ENCODE measurements at regions not wholly inside any gene's neighbourhood (a gene's known extent, or its start where the extent isn't known, plus 50 kb on each side); places are given as distances from the start of the nearest gene placed in this dataset.

DNA sequence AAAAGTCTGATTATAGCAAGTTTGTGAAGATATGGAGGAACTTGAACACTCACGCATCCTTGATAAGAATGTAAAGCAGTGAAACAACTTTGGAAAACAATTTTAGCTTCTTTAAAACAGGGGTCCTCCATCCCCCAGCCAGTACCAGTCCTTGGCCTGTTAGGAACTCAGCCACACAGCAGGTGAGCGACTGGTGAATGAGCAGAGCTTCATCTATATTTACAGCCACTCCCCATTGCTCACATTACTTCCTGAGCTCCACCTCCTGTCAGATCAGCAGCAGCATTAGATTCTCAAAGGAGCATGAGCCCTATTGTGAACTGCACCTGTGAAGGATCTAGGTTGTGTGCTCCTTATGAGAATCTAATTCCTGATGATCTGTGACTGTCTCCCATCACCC, 530.3 kb upstream of the PRKX start:
- ChIA-PET POLR2A (no interaction called here), CTCF (no interaction called here)
- DNase-seq (ENCODE audit: low read depth in 1 of 2, low spot score in 1 of 2) (no peak), ATAC-seq (no peak), FAIRE-seq (no peak)
- Histone ChIP-seq H3K4me3 (no peak overlapping the region), H3K9me3 (no peaks in the 10 kb centered on the region), H3K27ac (no peak overlapping the region), H3K4me2 (no peak overlapping the region), H3K4me1 (no peaks in the 10 kb centered on the region)
- TF ChIP-seq ZNF302 (CRISPR knock-in tag; IDR thresholded peaks at IDR 0.05): no peak
- no peak for TF ChIP-seq POLR2AphosphoS2 (conservative IDR thresholded peaks at IDR 0.05; ENCODE audit: low read length)
- TF ChIP-seq JUN (IDR thresholded peaks at IDR 0.05): no peak
- no peak for TF ChIP-seq RARB (CRISPR knock-in tag; IDR thresholded peaks at IDR 0.05)
- TF ChIP-seq TFCP2L1 (CRISPR knock-in tag; IDR thresholded peaks at IDR 0.05): no peak
- no peak for TF ChIP-seq TP53 (CRISPR knock-in tag; IDR thresholded peaks at IDR 0.05)
- no peak for TF ChIP-seq HEYL (CRISPR knock-in tag; IDR thresholded peaks at IDR 0.05)
- no peak for TF ChIP-seq E2F6 (IDR thresholded peaks at IDR 0.05; ENCODE audit: borderline replicate concordance, low read depth)
- 0% methylated on average over 2 of the region's 2 CpGs for WGBS (ENCODE audit: missing lambda C conversion rate)

GRCh38 chrX:4240541-4241194, 527.2 kb upstream of the PRKX start:
- Histone ChIP-seq H3K4me1 (no peaks in the 10 kb centered on the region), H3K9me3 (no peaks in the 10 kb centered on the region), H3K4me3 (no peak overlapping the region), H3K4me2 (no peak overlapping the region), H3K27ac (no peak overlapping the region)
- ChIA-PET CTCF (no interaction called here), POLR2A (no interaction called here)
- 26% methylated on average over 6 of the region's 6 CpGs for WGBS (ENCODE audit: missing lambda C conversion rate)
- TF ChIP-seq RCOR1 (IDR thresholded peaks at IDR 0.05; ENCODE audit: low read depth, low read length): no peak
- TF ChIP-seq EHF (CRISPR knock-in tag; IDR thresholded peaks at IDR 0.05): no peak
- TF ChIP-seq MYC (IDR thresholded peaks at IDR 0.05; ENCODE audit: borderline replicate concordance, low read length): no peak
- no peak for TF ChIP-seq KDM1A (IDR thresholded peaks at IDR 0.05; ENCODE audit: low read depth)
- TF ChIP-seq NPAS2 (CRISPR knock-in tag; IDR thresholded peaks at IDR 0.05; ENCODE audit: borderline replicate concordance): no peak
- TF ChIP-seq HEYL (CRISPR knock-in tag; IDR thresholded peaks at IDR 0.05): no peak
- TF ChIP-seq MAZ (IDR thresholded peaks at IDR 0.05; ENCODE audit: borderline replicate concordance, low read depth, low read length): no peak
- no peak for TF ChIP-seq ZSCAN20 (CRISPR knock-in tag; IDR thresholded peaks at IDR 0.05)
- no peak for TF ChIP-seq ZC3H11A (IDR thresholded peaks at IDR 0.05)
- no peak for TF ChIP-seq CBX8 (IDR thresholded peaks at IDR 0.05)
- no peak for TF ChIP-seq E2F6 (IDR thresholded peaks at IDR 0.05; ENCODE audit: borderline replicate concordance, low read depth)
- no peak for TF ChIP-seq HOXB13 (CRISPR knock-in tag; IDR thresholded peaks at IDR 0.05; ENCODE audit: low read depth)
- no peak for TF ChIP-seq JUN (IDR thresholded peaks at IDR 0.05)
- no peak for TF ChIP-seq GATA3 (IDR thresholded peaks at IDR 0.05; ENCODE audit: borderline replicate concordance)
- TF ChIP-seq, protein P1, sequence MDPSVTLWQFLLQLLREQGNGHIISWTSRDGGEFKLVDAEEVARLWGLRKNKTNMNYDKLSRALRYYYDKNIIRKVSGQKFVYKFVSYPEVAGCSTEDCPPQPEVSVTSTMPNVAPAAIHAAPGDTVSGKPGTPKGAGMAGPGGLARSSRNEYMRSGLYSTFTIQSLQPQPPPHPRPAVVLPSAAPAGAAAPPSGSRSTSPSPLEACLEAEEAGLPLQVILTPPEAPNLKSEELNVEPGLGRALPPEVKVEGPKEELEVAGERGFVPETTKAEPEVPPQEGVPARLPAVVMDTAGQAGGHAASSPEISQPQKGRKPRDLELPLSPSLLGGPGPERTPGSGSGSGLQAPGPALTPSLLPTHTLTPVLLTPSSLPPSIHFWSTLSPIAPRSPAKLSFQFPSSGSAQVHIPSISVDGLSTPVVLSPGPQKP (IDR thresholded peaks at IDR 0.05; ENCODE audit: low read depth, low read length): no peak
- TF ChIP-seq FOXS1 (CRISPR knock-in tag; IDR thresholded peaks at IDR 0.05): no peak
- no peak for TF ChIP-seq RNF2 (IDR thresholded peaks at IDR 0.05; ENCODE audit: borderline replicate concordance, low read depth)
- no peak for TF ChIP-seq RFX5 (IDR thresholded peaks at IDR 0.05)
- ATAC-seq: no peak
- FAIRE-seq: no peak
- peak in 1 of 2 experiments; percentile 3 for DNase-seq (ENCODE audit: low read depth in 1 of 2, low spot score in 1 of 2)

Measured in A549 (cell line).